ENCODE measurements at regions not wholly inside any gene's neighbourhood (a gene's known extent, or its start where the extent isn't known, plus 50 kb on each side); places are given as distances from the start of the nearest gene placed in this dataset.

DNA sequence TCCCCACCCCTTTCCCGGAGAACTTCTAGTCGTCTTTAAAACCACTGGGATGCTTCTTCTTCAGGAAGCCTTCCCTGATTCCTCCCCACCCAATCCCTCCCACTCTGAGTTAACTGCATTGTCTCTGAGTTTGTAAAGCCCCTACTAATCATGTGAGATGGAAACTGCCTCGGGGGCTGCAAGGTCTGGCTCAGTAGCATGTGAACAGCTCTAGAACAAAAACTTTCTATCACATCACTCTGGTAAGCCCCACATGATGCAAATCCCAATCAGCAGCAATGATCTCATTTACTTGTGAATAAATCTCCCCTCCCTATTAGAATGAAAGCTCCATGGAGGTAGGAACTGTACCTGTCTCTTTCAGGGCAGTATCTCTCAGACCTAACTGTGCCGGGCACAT, 141.0 kb upstream of the JUN start:
- H3K27ac ChIP-seq, result no peak overlapping the region

DNA sequence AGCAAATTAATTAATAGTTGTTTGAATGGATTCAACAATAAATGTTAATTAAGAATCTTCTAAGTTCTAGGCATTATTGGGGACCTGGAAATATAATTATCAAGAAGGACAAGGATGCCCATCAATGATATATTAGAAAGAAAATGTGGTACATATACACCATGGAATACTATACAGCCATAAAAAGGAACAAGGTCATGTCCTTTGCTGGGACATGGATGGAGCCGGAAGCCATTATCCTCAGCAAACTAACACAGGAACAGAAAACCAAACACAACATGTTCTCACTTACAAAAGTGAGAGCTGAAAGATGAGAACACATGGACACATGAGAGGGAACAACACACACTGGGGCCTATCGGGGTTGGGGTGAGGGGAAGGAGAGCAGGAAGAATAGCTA, 141.4 kb upstream of the JUN start:
- no peaks in the 10 kb centered on the region for H3K9me3 ChIP-seq
- no peak for TF ChIP-seq POLR2A (IDR thresholded peaks at IDR 0.05)
- TF ChIP-seq, protein P1, sequence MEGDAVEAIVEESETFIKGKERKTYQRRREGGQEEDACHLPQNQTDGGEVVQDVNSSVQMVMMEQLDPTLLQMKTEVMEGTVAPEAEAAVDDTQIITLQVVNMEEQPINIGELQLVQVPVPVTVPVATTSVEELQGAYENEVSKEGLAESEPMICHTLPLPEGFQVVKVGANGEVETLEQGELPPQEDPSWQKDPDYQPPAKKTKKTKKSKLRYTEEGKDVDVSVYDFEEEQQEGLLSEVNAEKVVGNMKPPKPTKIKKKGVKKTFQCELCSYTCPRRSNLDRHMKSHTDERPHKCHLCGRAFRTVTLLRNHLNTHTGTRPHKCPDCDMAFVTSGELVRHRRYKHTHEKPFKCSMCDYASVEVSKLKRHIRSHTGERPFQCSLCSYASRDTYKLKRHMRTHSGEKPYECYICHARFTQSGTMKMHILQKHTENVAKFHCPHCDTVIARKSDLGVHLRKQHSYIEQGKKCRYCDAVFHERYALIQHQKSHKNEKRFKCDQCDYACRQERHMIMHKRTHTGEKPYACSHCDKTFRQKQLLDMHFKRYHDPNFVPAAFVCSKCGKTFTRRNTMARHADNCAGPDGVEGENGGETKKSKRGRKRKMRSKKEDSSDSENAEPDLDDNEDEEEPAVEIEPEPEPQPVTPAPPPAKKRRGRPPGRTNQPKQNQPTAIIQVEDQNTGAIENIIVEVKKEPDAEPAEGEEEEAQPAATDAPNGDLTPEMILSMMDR (IDR thresholded peaks at IDR 0.05), result no peak
- DNase-seq (ENCODE audit: extremely low spot score in 2 of 2), result no peak
- H3K27ac ChIP-seq, result no peak overlapping the region
- intact Hi-C loops (cut with DNase I), result no loop called here
- H3K4me1 ChIP-seq, result peaks cover 19% of the 10 kb centered on the region
- H3K27me3 ChIP-seq, result no peaks in the 10 kb centered on the region
- H3K4me3 ChIP-seq, result no peak overlapping the region
- H3K36me3 ChIP-seq, result no peaks in the 10 kb centered on the region

More for the DNA sequence above, 141.0 kb upstream of the JUN start:
- Histone ChIP-seq H3K27me3 (no peaks in the 10 kb centered on the region), H3K9me3 (no peaks in the 10 kb centered on the region), H3K4me3 (no peak overlapping the region), H3K4me1 (peaks cover 19% of the 10 kb centered on the region), H3K36me3 (no peaks in the 10 kb centered on the region)
- intact Hi-C loops (cut with DNase I), result no loop called here
- DNase-seq (ENCODE audit: extremely low spot score in 2 of 2), result peak in 1 of 2 donors; percentile 34
- TF ChIP-seq, protein P1 (IDR thresholded peaks at IDR 0.05), result no peak
- no peak for TF ChIP-seq POLR2A (IDR thresholded peaks at IDR 0.05)
- TF ChIP-seq POLR2AphosphoS5 (IDR thresholded peaks at IDR 0.05; ENCODE audit: insufficient read depth in 1 of 2, low read depth in 1 of 2), result no peak

DNA sequence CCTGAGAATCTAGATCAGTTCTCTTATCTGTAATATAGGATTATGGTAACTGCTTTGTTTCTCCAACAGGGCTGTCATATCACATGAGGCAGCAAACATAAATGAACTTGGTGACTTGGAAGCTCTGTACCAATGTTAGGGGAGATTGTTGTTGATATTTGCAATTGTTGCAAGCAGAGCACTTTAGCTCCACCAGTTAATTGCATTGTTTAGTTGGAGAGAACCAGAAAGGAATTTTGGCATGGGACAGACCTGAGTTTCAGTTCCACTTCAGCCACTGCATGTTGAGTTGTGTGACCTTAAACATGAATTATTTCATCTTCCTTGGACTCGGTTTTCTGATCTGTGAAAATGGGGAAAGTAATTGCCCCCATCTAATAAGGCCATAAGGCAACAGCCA, 142.3 kb upstream of the JUN start:
- H3K4me3 ChIP-seq, result no peak overlapping the region
- no peak overlapping the region for H3K27ac ChIP-seq
- H3K9me3 ChIP-seq, result no peaks in the 10 kb centered on the region
- DNase-seq (ENCODE audit: extremely low spot score in 2 of 2), result no peak
- peaks cover 19% of the 10 kb centered on the region for H3K4me1 ChIP-seq
- no peaks in the 10 kb centered on the region for H3K27me3 ChIP-seq
- intact Hi-C loops (cut with DNase I), result no loop called here
- TF ChIP-seq, protein P1 (IDR thresholded peaks at IDR 0.05), result no peak
- no peak for TF ChIP-seq POLR2AphosphoS5 (IDR thresholded peaks at IDR 0.05; ENCODE audit: insufficient read depth in 1 of 2, low read depth in 1 of 2)
- no peak for TF ChIP-seq POLR2A (IDR thresholded peaks at IDR 0.05)
- H3K36me3 ChIP-seq, result no peaks in the 10 kb centered on the region

DNA sequence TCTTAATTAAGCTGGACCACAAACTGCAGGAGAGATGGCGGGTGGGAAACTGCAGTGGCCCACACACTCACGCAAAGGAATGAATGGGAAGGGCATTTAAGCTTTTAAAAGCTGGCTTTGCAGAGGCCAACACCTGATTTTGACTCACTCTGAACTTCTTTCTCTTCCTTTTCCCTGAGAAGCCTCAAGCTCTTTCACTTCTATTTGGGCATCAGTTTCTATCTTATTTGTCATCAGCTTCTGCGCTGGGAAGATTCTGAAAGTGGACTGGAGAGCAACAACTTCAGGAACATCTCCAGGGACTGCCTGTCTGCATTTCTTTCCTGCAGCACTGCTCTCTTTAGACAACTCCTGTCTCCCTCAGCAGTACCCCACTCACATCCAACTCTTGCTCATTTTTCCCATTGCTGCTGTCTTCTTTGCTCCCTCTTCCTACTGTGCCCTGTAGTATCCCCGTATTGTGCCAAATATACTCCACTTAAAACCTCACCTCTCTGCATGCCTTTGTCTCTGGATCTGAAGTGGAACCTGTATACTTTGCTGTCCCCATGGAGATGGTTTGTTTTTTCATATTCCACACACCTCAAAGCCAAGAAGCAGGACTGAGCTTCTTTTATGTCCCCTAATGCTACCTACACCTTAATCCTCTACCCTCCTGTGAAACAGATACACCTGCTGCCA, 143.3 kb upstream of the JUN start:
- H3K27me3 ChIP-seq, result no peaks in the 10 kb centered on the region
- peaks cover 13% of the 10 kb centered on the region for H3K4me1 ChIP-seq
- H3K36me3 ChIP-seq, result no peaks in the 10 kb centered on the region
- H3K4me3 ChIP-seq, result no peak overlapping the region
- H3K9me3 ChIP-seq, result no peaks in the 10 kb centered on the region
- no peak overlapping the region for H3K27ac ChIP-seq
- intact Hi-C loops (cut with DNase I), result no loop called here
- no peak for TF ChIP-seq POLR2AphosphoS5 (IDR thresholded peaks at IDR 0.05; ENCODE audit: insufficient read depth in 1 of 2, low read depth in 1 of 2)
- TF ChIP-seq POLR2A (IDR thresholded peaks at IDR 0.05), result no peak
- TF ChIP-seq, protein P1 (IDR thresholded peaks at IDR 0.05), result no peak
- DNase-seq (ENCODE audit: extremely low spot score in 2 of 2), result peak in 1 of 2 donors; percentile 60

DNA sequence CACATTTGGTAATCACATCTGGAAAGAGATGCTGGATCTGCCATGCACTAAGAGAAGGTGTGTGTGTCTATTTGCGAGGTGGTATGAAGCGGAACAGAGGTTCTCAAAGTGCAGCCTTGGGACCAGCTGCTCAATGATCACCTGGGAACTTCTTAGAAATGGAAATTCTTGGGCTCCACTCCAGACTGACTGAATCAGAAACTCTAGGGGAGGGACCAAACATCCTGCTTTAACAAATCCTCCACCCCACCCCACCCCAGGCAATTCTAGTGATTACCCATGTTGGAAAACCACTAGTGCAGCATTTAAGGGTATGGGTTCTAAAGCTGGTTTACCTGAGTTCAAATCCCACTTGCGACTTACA, 143.9 kb upstream of the JUN start:
- Histone ChIP-seq H3K27ac (no peak overlapping the region), H3K4me3 (no peak overlapping the region), H3K27me3 (no peaks in the 10 kb centered on the region), H3K9me3 (no peaks in the 10 kb centered on the region), H3K4me1 (peaks cover 9% of the 10 kb centered on the region), H3K36me3 (no peaks in the 10 kb centered on the region)
- DNase-seq (ENCODE audit: extremely low spot score in 2 of 2), result peak in 1 of 2 donors; percentile 42
- TF ChIP-seq POLR2AphosphoS5 (IDR thresholded peaks at IDR 0.05; ENCODE audit: insufficient read depth in 1 of 2, low read depth in 1 of 2), result no peak
- TF ChIP-seq POLR2A (IDR thresholded peaks at IDR 0.05), result no peak
- TF ChIP-seq, protein P1 (IDR thresholded peaks at IDR 0.05), result no peak
- intact Hi-C loops (cut with DNase I), result no loop called here
